Fibroblast of the aortic adventitia (primary cell): ENCODE measurements at regions not wholly inside any gene's neighbourhood (a gene's known extent, or its start where the extent isn't known, plus 50 kb on each side); places are given as distances from the start of the nearest gene placed in this dataset.

ENCODE experiments used
- DNase-seq: peaks from one replicate; pipeline ENCODE4 v3.0.0-alpha.2; 2010; ENCODE audit warnings: low read depth
- H3K4me3 ChIP-seq: 2 replicates; pipeline ENCODE4 v1.5.1; 2011; ENCODE audit warnings: low read depth, mild to moderate bottlenecking, control low read depth, low read length, moderate library complexity
- CTCF ChIP-seq: IDR thresholded peaks from 2 replicates; pipeline ENCODE4 v1.5.1; 2011; ENCODE audit warnings: mild to moderate bottlenecking, low read length, control low read depth, inconsistent platforms; ENCODE audit not compliant: insufficient read depth

GRCh38 chr6:17225767-17226630 lies 55.2 kb upstream of the RBM24 start:
- TF ChIP-seq CTCF, result no peak
- no peak for DNase-seq
- no peak overlapping the region for H3K4me3 ChIP-seq

GRCh38 chr6:17226786-17227233 lies 54.4 kb upstream of the RBM24 start:
- DNase-seq, result no peak
- no peak for TF ChIP-seq CTCF
- no peak overlapping the region for H3K4me3 ChIP-seq

- TF ChIP-seq CTCF, result no peak
- no peak overlapping the region for H3K4me3 ChIP-seq
- DNase-seq, result no peak
These were observed 53.8 kb upstream of the RBM24 start for GRCh38 chr6:17227403-17227802.
